Gastroesophageal sphincter (tissue), 4 donors: ENCODE measurements at regions not wholly inside any gene's neighbourhood (a gene's known extent, or its start where the extent isn't known, plus 50 kb on each side); places are given as distances from the start of the nearest gene placed in this dataset.

Experiments used
- ATAC-seq: fragments of 150-250 bp; one replicate; pipeline ENCODE4 v1.9.1; 2016; ENCODE audit warnings: mild to moderate bottlenecking, moderate library complexity
- H3K27ac ChIP-seq, 4 donors: fragments of 200-600 bp; sonication (generic) in 3 of 4; 1 replicate in 3 of 4; 2 replicates in 1 of 4; pipeline ENCODE4 v1.5.1; 2016 to 2019
- H3K27me3 ChIP-seq: fragments of 200-600 bp; sonication (generic); one replicate; pipeline ENCODE4 v1.5.1; 2019
- H3K36me3 ChIP-seq, 2 donors: fragments of 200-600 bp; sonication (generic); one replicate each; pipeline ENCODE4 v1.5.1; 2019; ENCODE audit warnings: control low read depth in 1 of 2
- H3K4me1 ChIP-seq, 3 donors: fragments of 200-600 bp; sonication (generic); 1 replicate in 2 of 3; 2 replicates in 1 of 3; pipeline ENCODE4 v1.5.1; 2016 to 2019; ENCODE audit warnings: control low read depth in 2 of 3
- H3K4me3 ChIP-seq, 2 donors: fragments of 200-600 bp; sonication (generic); one replicate each; pipeline ENCODE4 v1.5.1; 2019; ENCODE audit warnings: mild to moderate bottlenecking in 1 of 2, moderate library complexity in 1 of 2
- H3K9me3 ChIP-seq, 3 donors: fragments of 200-600 bp; sonication (generic); one replicate each; pipeline ENCODE4 v1.5.1; 2017 to 2019; ENCODE audit warnings: control low read depth in 2 of 3
- CTCF ChIP-seq, 4 experiments: fragments of 200-600 bp in 2 of 4; fragments of 450-650 bp in 2 of 4; sonication (generic) in 1 of 4; IDR thresholded peaks; one replicate each; pipeline ENCODE4 v1.5.1; 2017 to 2019; ENCODE audit warnings: antibody characterized with exemption in 4 of 4, mild to moderate bottlenecking in 2 of 4, moderate library complexity in 2 of 4
- EP300 ChIP-seq: sonication (generic); formaldehyde crosslinking; IDR thresholded peaks from one replicate; pipeline ENCODE4 v1.6.1; 2017; ENCODE audit warnings: antibody characterized with exemption, mild to moderate bottlenecking
- POLR2A ChIP-seq, 2 donors: fragments of 450-650 bp; IDR thresholded peaks; one replicate each; pipeline ENCODE4 v1.6.1; 2017; ENCODE audit warnings: antibody characterized with exemption in 2 of 2, mild to moderate bottlenecking in 2 of 2, moderate library complexity in 1 of 2
- POLR2AphosphoS5 ChIP-seq: sonication (generic); formaldehyde crosslinking; IDR thresholded peaks from one replicate; pipeline ENCODE4 v1.6.1; 2017; ENCODE audit warnings: antibody characterized with exemption
- WGBS, 2 donors: methylation state at CpG; one replicate each; pipeline ENCODE4 v1.1.5; 2018; ENCODE audit warnings: low coverage in 1 of 2; 5-methylcytosine and 5-hydroxymethylcytosine counted together

GRCh38 chr7:130886438-130887135 lies 152.6 kb upstream of the KLF14 start:
- peak overlapping the region in 3 of 4 donors; percentile 18 to 90 (median 65) for H3K27ac ChIP-seq
- H3K9me3 ChIP-seq = no peaks in the 10 kb centered on the region
- no peaks in the 10 kb centered on the region for H3K27me3 ChIP-seq
- H3K4me3 ChIP-seq = no peak overlapping the region
- no peak for TF ChIP-seq CTCF (IDR thresholded peaks at IDR 0.05)
- TF ChIP-seq POLR2A (IDR thresholded peaks at IDR 0.05) = no peak
- TF ChIP-seq POLR2AphosphoS5 = no peak
- no peak for TF ChIP-seq EP300
- H3K36me3 ChIP-seq = peaks cover 0 to 62% of the 10 kb centered on the region in 2 donors
- 69 to 90% methylated on average over 7 of the region's 10 CpGs for WGBS, 2 donors
- ATAC-seq = no peak
- peaks cover 10 to 76% (median 20%) of the 10 kb centered on the region in 3 donors for H3K4me1 ChIP-seq

GRCh38 chr7:130887182-130887956 lies 153.4 kb upstream of the KLF14 start:
- H3K36me3 ChIP-seq = peaks cover 0 to 54% of the 10 kb centered on the region in 2 donors

GRCh38 chr7:130887957-130888371 lies 154.0 kb upstream of the KLF14 start:
- H3K4me1 ChIP-seq = peaks cover 10 to 81% (median 25%) of the 10 kb centered on the region in 3 donors
- WGBS, 2 donors = 83 to 89% methylated on average over 7 to 10 of the region's 12 CpGs
- H3K27ac ChIP-seq = peak overlapping the region in 3 of 4 donors; percentile 4 to 90 (median 65)
- H3K9me3 ChIP-seq = no peaks in the 10 kb centered on the region
- H3K36me3 ChIP-seq = peaks cover 0 to 48% of the 10 kb centered on the region in 2 donors
- no peaks in the 10 kb centered on the region for H3K27me3 ChIP-seq
- no peak for ATAC-seq
- H3K4me3 ChIP-seq = no peak overlapping the region
- TF ChIP-seq EP300 (no peak), CTCF (IDR thresholded peaks at IDR 0.05) (no peak), POLR2A (IDR thresholded peaks at IDR 0.05) (no peak), POLR2AphosphoS5 (no peak)

More at GRCh38 chr7:130887182-130887956, 153.4 kb upstream of the KLF14 start:
- Histone ChIP-seq H3K27me3 (no peaks in the 10 kb centered on the region), H3K27ac (peak overlapping the region in 3 of 4 donors; percentile 4 to 90 (median 65)), H3K4me3 (no peak overlapping the region), H3K4me1 (peaks cover 8 to 75% (median 20%) of the 10 kb centered on the region in 3 donors), H3K9me3 (no peaks in the 10 kb centered on the region)
- TF ChIP-seq CTCF (IDR thresholded peaks at IDR 0.05) (no peak), EP300 (no peak), POLR2AphosphoS5 (no peak), POLR2A (IDR thresholded peaks at IDR 0.05) (no peak)
- ATAC-seq = no peak
- WGBS, 2 donors = 70 to 79% methylated on average over 7 to 8 of the region's 12 CpGs

GRCh38 chr7:130888468-130888867 lies 154.5 kb upstream of the KLF14 start:
- TF ChIP-seq POLR2A (IDR thresholded peaks at IDR 0.05) (no peak), CTCF (IDR thresholded peaks at IDR 0.05) (no peak), EP300 (no peak), POLR2AphosphoS5 (no peak)
- Histone ChIP-seq H3K27ac (peak overlapping the region in 3 of 4 donors; percentile 4 to 90 (median 65)), H3K4me3 (no peak overlapping the region), H3K36me3 (peaks cover 0 to 43% of the 10 kb centered on the region in 2 donors), H3K27me3 (no peaks in the 10 kb centered on the region), H3K4me1 (peaks cover 10 to 86% (median 28%) of the 10 kb centered on the region in 3 donors), H3K9me3 (no peaks in the 10 kb centered on the region)
- ATAC-seq = no peak
- 82% methylated on average over 5 of the region's 5 CpGs; no CpG with 5 or more reads in 1 of the 2 donors for WGBS, 2 donors
